Loucy (cell line): ENCODE measurements at regions not wholly inside any gene's neighbourhood (a gene's known extent, or its start where the extent isn't known, plus 50 kb on each side); places are given as distances from the start of the nearest gene placed in this dataset.

Experiments
- EZH2phosphoT487 ChIP-seq: fragments of 200-600 bp; IDR thresholded peaks from 2 replicates; pipeline ENCODE4 v1.6.1; 2018; ENCODE audit warnings: antibody characterized with exemption, mild to moderate bottlenecking, moderate library complexity, borderline replicate concordance
- TF ChIP-seq, protein P1 (sequence below): fragments of 200-600 bp; sonication (generic); conservative IDR thresholded peaks from 2 replicates; pipeline ENCODE4 v1.5.1; 2014; ENCODE audit warnings: mild to moderate bottlenecking, antibody characterized with exemption, low read length

- TF ChIP-seq, protein P1, sequence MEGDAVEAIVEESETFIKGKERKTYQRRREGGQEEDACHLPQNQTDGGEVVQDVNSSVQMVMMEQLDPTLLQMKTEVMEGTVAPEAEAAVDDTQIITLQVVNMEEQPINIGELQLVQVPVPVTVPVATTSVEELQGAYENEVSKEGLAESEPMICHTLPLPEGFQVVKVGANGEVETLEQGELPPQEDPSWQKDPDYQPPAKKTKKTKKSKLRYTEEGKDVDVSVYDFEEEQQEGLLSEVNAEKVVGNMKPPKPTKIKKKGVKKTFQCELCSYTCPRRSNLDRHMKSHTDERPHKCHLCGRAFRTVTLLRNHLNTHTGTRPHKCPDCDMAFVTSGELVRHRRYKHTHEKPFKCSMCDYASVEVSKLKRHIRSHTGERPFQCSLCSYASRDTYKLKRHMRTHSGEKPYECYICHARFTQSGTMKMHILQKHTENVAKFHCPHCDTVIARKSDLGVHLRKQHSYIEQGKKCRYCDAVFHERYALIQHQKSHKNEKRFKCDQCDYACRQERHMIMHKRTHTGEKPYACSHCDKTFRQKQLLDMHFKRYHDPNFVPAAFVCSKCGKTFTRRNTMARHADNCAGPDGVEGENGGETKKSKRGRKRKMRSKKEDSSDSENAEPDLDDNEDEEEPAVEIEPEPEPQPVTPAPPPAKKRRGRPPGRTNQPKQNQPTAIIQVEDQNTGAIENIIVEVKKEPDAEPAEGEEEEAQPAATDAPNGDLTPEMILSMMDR: no peak
- TF ChIP-seq EZH2phosphoT487: no peak
Observed at GRCh38 chr14:104356020-104356737, 217.8 kb downstream of the KIF26A start.
